ENCODE measurements at regions not wholly inside any gene's neighbourhood (a gene's known extent, or its start where the extent isn't known, plus 50 kb on each side); places are given as distances from the start of the nearest gene placed in this dataset.
"Not testable (repeated sequence)": the region's sequence is repeated elsewhere in the genome, so short reads cannot be mapped to it uniquely, and the experiment has no call there.

DNA sequence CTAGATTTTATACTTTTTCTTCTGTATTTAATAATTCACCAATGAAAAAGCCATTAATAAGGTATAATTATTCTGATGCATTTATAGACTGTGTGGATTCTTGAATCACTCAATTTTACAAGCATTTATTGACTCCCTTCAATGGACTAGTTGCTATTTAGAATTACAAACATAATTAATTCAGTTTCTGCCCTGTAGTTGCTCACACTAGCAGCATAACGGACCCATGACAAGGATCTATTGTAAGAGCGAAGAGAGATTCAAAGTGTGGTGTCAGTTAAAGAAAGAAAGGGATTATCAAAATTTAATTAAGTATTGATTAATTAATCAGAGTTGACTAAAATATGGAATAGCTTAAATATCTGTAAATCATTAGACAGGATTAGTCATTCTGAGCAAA is 602.6 kb upstream of the PTCHD4 start:
- DNase-seq: no peak

- DNase-seq: no peak
These were observed 595.3 kb upstream of the PTCHD4 start for GRCh38 chr6:48706310-48706709.

DNA sequence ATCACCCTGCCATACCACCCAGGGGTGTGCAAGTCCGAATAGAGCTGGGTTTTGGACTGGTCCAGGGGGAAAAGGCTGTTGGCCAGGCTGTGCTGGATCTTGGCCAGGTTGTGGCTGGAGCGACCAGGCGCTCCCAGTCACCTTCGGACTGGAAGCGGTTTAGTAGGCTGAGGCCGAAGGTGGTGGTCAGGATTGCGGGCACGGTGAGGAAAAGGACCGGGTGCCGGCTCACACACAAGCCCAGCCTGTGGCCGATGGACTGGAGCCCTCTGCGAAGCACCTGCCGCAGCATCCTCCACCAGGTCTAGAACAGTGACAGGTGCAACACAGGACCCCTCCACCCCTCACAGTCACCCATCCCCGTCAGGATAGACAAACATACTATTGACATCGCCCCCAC is 590.6 kb upstream of the PTCHD4 start:
- DNase-seq: no peak

DNA sequence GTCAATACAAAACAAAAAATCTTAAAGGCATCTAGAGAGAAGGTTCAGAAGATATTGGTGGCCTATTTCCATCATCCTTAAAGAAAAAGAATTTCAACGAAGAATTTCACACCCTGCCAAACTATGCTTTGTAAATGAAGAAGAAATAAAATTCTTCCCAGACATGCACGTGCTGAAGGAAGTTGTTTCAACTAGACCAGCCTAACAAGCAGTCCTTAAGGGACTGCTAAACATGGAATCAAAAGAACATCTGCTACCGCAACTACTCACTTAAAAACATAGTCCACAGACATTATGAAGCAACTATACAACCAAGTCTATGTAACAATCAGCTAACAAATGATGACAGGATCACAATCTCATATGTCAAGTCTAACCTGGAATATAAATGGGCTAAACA is 584.9 kb upstream of the PTCHD4 start:
- DNase-seq: no peak

DNA sequence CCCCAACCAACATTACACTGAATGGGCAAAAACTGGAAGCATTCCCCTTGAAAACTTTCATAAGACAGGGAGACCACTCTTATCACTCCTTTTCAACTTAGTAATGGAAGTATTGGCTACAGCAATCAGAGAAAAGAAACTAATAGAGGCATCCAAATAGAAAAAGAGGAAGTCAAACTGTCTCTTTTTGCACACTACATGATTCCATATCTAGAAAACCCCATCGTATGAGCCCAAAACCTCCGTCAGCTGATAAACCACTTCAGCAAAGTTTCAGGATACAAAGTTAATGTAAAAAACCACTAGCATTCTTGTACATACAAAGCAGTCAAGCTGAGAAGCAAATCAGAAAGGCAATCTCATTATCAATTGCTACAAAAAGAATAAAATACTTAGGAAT is 580.4 kb upstream of the PTCHD4 start:
- no peak for DNase-seq

DNA sequence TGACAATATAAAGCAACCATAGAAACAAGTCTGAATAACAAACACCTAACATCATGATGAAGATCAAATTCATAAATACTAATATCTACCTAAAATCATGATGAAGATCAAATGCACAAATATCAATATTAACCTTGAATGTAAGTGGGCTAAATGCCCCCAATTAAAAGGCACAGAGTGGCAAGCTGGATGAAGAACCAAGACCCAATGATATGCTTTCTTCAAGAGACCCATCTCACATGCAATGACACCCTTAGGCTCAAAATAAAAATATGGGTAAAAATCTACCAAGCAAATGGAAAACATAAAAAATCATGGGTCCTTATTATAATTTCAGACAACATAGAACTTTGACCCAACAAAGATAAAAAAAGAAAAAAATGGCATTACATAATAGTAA is 578.5 kb upstream of the PTCHD4 start:
- no peak for DNase-seq

GRCh38 chr6:48678390-48678789 is 567.4 kb upstream of the PTCHD4 start:
- DNase-seq: no peak

DNA sequence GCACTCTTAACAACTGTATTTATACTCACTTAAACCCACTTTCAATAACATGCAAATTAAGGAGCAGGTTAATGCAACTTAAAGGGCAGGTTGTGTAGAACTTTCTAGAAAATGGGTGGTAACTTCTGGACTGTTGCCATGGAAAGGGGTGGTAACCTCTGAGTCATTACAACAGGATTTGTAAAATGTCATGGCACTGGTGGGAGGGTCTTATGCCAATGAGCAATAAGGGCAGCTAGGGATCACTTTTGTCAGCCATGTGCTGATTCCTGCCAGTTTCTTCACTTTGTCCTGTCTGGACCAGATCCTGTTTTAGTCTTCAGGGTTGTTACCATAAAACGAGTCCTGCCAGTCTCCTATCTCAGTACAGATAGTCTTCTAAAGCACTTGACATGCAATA is 560.5 kb upstream of the PTCHD4 start:
- no peak for DNase-seq

DNA sequence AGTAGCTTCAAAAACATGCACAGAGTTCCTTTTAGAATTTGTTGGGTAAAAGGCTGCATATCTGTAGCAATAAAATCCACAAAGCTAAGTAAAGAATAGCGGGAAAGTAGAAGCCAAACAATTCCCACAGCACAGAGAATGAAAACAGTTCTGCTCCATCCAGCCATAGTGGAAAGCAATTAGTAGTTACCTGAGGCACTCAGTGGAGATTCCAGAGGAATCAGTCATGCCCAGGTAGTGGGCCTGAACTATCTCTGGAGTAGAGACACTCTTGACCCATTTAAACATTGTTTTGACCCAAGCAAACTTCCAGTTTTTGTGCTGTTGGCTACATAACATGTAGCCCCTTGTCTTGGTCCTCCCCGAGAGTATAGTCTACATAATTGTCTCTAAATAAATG is 559.5 kb upstream of the PTCHD4 start:
- DNase-seq: peak; percentile 74

GRCh38 chr6:48667797-48668196 is 556.8 kb upstream of the PTCHD4 start:
- no peak for DNase-seq

- no peak for DNase-seq
These were observed 553.8 kb upstream of the PTCHD4 start for GRCh38 chr6:48664826-48665225.

- DNase-seq: peak; percentile 57
These were observed 547.9 kb upstream of the PTCHD4 start for GRCh38 chr6:48658915-48659314.

- DNase-seq: no peak
These were observed 530.5 kb upstream of the PTCHD4 start for GRCh38 chr6:48641544-48641943.

- not testable (repeated sequence) for DNase-seq
These were observed 527.8 kb upstream of the PTCHD4 start for GRCh38 chr6:48638796-48639195.

GRCh38 chr6:48630511-48630910 is 519.5 kb upstream of the PTCHD4 start:
- no peak for DNase-seq

DNA sequence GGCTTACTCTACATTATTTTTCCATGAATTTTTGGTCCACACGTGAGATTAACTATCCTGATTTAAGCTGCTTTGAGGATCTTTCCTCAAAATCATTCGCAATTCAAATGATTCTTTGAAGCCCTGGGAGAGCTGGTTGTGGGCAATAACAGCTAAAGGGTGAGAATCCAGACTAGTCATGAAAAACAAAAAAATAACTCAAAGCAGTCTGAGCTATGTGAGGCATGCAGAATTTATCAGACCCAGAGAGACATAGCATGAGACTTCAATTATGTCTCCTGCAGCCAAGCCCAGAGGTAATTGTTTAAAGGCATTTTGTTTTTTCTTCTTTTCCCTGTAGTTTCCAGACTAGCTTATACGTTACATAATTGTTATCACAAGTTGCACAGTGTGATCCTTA is 517.3 kb upstream of the PTCHD4 start:
- DNase-seq: peak; percentile 46

DNA sequence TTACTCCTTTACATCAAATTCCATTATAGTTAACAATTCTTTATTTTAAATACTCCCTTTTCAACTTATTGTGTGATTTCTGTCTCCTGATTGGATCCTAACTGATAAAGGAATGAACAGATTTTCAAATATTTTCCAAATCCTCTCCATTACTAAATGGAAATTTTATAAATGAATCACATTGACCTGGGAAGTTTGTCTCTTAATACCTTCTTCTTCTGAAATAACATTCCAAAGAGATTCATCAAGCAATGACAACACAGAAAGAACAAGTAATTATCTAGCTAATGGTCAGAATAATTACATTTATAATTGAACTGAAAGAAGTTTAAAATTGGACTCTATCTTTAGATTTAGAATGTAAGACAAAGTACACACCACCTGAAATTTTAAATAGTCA is 515.4 kb upstream of the PTCHD4 start:
- no peak for DNase-seq

DNA sequence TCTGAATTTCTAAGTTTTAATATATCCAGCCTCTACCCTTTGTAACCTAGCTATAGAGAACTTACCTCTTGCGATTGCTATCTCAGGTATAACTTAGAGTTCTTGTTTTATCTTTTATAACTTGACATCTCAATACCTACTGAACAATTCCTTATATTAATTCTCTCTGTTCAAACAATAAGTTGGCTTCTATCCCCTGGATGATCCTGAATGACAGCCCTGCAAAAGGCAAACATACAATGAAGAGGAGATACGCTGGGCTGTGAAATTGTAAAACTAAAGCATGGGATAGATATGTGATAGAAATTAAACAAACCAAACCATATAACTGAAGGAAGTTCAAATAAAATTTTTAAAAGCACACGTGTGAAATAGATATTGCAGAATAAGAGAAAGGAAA is 513.6 kb upstream of the PTCHD4 start:
- DNase-seq: no peak

GRCh38 chr6:48619771-48620170 is 508.8 kb upstream of the PTCHD4 start:
- no peak for DNase-seq

GRCh38 chr6:48615041-48615440 is 504.0 kb upstream of the PTCHD4 start:
- DNase-seq: no peak

DNA sequence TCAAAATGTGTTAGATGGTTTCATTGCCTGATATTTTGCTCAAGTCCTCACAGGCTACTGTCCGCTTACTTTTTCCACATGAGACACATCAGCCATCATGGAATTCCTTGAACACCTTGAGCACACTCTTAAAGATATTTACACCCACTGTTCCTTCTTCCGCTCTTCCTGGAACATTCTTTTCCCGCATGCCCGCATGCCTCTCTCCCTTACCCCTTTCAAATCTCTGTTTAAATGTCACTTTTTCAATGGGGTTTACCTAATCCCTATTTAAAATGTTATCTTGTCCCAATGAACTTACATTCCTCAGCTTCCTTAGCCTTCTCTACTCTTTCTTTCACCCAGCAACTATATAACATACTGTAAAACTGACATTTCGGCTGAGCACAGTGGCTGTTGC is 503.3 kb upstream of the PTCHD4 start:
- no peak for DNase-seq

- DNase-seq: no peak
These were observed 502.4 kb upstream of the PTCHD4 start for GRCh38 chr6:48613231-48613949.

- no peak for DNase-seq
These were observed 500.3 kb upstream of the PTCHD4 start for GRCh38 chr6:48611332-48611731.

DNA sequence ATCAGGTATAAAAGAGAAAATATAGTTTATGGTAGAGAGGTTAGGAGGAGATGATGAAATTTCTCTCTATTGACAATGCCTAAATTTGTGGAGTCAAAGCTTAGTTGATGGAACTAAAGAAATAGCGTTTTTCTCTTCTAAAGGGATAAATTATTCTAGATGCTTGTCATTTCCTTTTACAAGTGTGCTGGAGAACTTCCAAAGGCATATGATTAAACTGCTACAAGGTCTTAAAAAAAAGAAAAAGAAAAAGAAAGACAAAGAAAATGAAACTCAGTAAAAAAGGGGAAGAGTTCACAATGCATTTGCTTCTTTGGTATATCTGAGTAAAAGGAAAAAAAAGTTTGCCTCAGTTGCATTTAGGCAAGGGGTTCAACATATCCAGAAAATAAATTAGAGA is 499.8 kb upstream of the PTCHD4 start:
- no peak for DNase-seq

GRCh38 chr6:48606618-48607017 is 495.6 kb upstream of the PTCHD4 start:
- no peak for DNase-seq

GRCh38 chr6:48597951-48598350 is 487.0 kb upstream of the PTCHD4 start:
- no peak for DNase-seq
